ENCODE measurements at regions not wholly inside any gene's neighbourhood (a gene's known extent, or its start where the extent isn't known, plus 50 kb on each side); places are given as distances from the start of the nearest gene placed in this dataset.

DNA sequence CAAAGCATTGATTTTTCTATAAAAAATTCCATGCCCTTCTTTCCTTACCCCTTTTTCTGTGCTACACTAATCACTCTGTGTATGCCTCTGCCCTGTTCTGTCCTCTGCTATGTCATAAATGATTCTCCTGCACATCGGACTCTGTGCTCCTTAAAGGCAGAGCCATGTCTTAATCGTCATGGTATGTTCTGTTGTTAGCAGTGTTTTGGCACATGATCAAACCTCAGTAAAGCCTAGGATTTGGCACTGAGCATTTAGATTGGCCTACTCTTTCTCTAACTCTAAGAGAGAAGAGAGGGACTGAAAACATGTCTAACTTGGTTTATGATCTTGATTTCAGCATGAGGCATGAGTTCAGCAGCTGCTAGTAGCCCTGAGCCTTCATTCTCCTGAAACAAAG is 266.9 kb downstream of the AASDHPPT start:
- Mint-ChIP-seq H3K36me3 (ENCODE audit: insufficient read depth in 1 of 3, low read depth in 3 of 3) (no peaks in the 10 kb centered on the region), H3K27ac (no peak overlapping the region), H3K4me3 (no peak overlapping the region), H3K4me1 (0 out of 4 replicates have a peak, but pooled peaks cover 0 to 2% of the 10 kb centered on the region in 2 experiments), H3K27me3 (ENCODE audit: low read depth) (no peaks in the 10 kb centered on the region), H3K9me3 (peaks cover 5% of the 10 kb centered on the region in 2 experiments; a peak in 4 of 5 replicates)
- Histone ChIP-seq H2AFZ (ENCODE audit: low read length) (no peak overlapping the region), H2BK15ac (ENCODE audit: low read depth, low read length) (no peak overlapping the region), H3K23ac (ENCODE audit: insufficient read length, low read depth, low read length) (no peak overlapping the region), H3K9me3 (ENCODE audit: control insufficient read depth, low read depth, low read length) (no peaks in the 10 kb centered on the region), H3K79me1 (ENCODE audit: insufficient read depth, low read depth, low read length, poor library complexity, severe bottlenecking) (no peaks in the 10 kb centered on the region), H3K79me2 (ENCODE audit: insufficient read depth, low read length) (no peaks in the 10 kb centered on the region), H3K4me2 (ENCODE audit: insufficient read depth, insufficient read length, low read length) (no peak overlapping the region), H4K91ac (ENCODE audit: insufficient read length, low read depth, low read length) (no peak overlapping the region), H3K56ac (ENCODE audit: insufficient read length, low read depth, low read length) (no peak overlapping the region), H2BK20ac (ENCODE audit: low read depth, low read length, poor library complexity, severe bottlenecking) (no peak overlapping the region), H2BK5ac (ENCODE audit: insufficient read length, low read length) (no peak overlapping the region), H3K27me3 (ENCODE audit: insufficient read depth, low read length) (no peaks in the 10 kb centered on the region), H2AK5ac (ENCODE audit: insufficient read length, low read length) (no peak overlapping the region), H3K18ac (ENCODE audit: insufficient read length, low read depth, low read length) (no peak overlapping the region), H4K5ac (ENCODE audit: insufficient read length, low read depth, low read length) (no peak overlapping the region), H3K4me1 (ENCODE audit: insufficient read depth, low read length) (no peaks in the 10 kb centered on the region), H2BK120ac (ENCODE audit: low read depth, low read length, poor library complexity, severe bottlenecking) (no peak overlapping the region), H3K4ac (ENCODE audit: low read depth, low read length) (no peak overlapping the region), H3K27ac (ENCODE audit: insufficient read length, low read depth, low read length) (no peak overlapping the region), H3T11ph (ENCODE audit: low read length) (no peak overlapping the region), H3K23me2 (ENCODE audit: insufficient read length, low read depth, low read length, poor library complexity, severe bottlenecking) (no peaks in the 10 kb centered on the region), H2BK12ac (ENCODE audit: insufficient read length, low read depth, low read length) (no peak overlapping the region), H3K9ac (ENCODE audit: extremely low read depth, insufficient read length, low read length) (no peak overlapping the region), H4K8ac (replicated peaks; ENCODE audit: insufficient read length, low read depth, low read length) (no peak overlapping the region), H3K14ac (ENCODE audit: insufficient read depth, low read length) (no peak overlapping the region), H4K20me1 (ENCODE audit: control insufficient read depth, insufficient read depth, insufficient read length) (no peaks in the 10 kb centered on the region)
- TF ChIP-seq, protein P1, sequence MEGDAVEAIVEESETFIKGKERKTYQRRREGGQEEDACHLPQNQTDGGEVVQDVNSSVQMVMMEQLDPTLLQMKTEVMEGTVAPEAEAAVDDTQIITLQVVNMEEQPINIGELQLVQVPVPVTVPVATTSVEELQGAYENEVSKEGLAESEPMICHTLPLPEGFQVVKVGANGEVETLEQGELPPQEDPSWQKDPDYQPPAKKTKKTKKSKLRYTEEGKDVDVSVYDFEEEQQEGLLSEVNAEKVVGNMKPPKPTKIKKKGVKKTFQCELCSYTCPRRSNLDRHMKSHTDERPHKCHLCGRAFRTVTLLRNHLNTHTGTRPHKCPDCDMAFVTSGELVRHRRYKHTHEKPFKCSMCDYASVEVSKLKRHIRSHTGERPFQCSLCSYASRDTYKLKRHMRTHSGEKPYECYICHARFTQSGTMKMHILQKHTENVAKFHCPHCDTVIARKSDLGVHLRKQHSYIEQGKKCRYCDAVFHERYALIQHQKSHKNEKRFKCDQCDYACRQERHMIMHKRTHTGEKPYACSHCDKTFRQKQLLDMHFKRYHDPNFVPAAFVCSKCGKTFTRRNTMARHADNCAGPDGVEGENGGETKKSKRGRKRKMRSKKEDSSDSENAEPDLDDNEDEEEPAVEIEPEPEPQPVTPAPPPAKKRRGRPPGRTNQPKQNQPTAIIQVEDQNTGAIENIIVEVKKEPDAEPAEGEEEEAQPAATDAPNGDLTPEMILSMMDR (conservative IDR thresholded peaks at IDR 0.05): no peak
- no CpG with 5 or more reads among the region's 2 CpGs for WGBS (ENCODE audit: extremely low coverage, insufficient read length, low lambda C conversion rate)
- no peak for DNase-seq

Measured in H9 (cell line).